ENCODE measurements at regions not wholly inside any gene's neighbourhood (a gene's known extent, or its start where the extent isn't known, plus 50 kb on each side); places are given as distances from the start of the nearest gene placed in this dataset.

- TF ChIP-seq CTCF (conservative IDR thresholded peaks at IDR 0.05; ENCODE audit: low read depth, low read length) (no peak), EZH2 (IDR thresholded peaks at IDR 0.05; ENCODE audit: borderline replicate concordance, low read depth, low read length, poor library complexity, severe bottlenecking) (no peak)
These were observed 232.7 kb upstream of the SLC30A5 start for GRCh38 chr5:68861099-68861498.

Measured in A673 (cell line).